GM23338 (cell line): ENCODE measurements at regions not wholly inside any gene's neighbourhood (a gene's known extent, or its start where the extent isn't known, plus 50 kb on each side); places are given as distances from the start of the nearest gene placed in this dataset.

ENCODE experiments used
- CREB1 ChIP-seq: fragments of 250-450 bp; sonication (Bioruptor Pico); IDR thresholded peaks from 2 replicates; pipeline ENCODE4 v1.5.0; 2020; ENCODE audit warnings: low read depth, mild to moderate bottlenecking, moderate library complexity
- CTCF ChIP-seq, 2 experiments: fragments of 200-600 bp in 1 of 2; sonication (generic) in 1 of 2; conservative IDR thresholded peaks; 2 replicates each; pipeline versions ENCODE4 v1.5.1 to v1.6.1; 2016 to 2017; ENCODE audit warnings: antibody characterized with exemption in 2 of 2, low read depth in 2 of 2, mild to moderate bottlenecking in 2 of 2, moderate library complexity in 1 of 2

GRCh38 chr9:120065151-120065550 is 514.8 kb downstream of the CDK5RAP2 start:
- no peak for TF ChIP-seq CTCF (conservative IDR thresholded peaks at IDR 0.05; ENCODE audit: low read depth in 2 of 2)
- TF ChIP-seq CREB1 (CRISPR knock-in tag): no peak
